ENCODE measurements at regions not wholly inside any gene's neighbourhood (a gene's known extent, or its start where the extent isn't known, plus 50 kb on each side); places are given as distances from the start of the nearest gene placed in this dataset.

- no peak overlapping the region for H3K27ac ChIP-seq
- no peak for TF ChIP-seq CTCF (IDR thresholded peaks at IDR 0.05)
- H3K9me3 ChIP-seq, result no peaks in the 10 kb centered on the region
- no peaks in the 10 kb centered on the region for H3K27me3 ChIP-seq (replicated peaks; ENCODE audit: insufficient read depth)
- DNase-seq (ENCODE audit: low spot score) (no peak), ATAC-seq (ENCODE audit: insufficient number of reproducible peaks, low FRiP score, low read depth) (no peak)
- H3K4me1 ChIP-seq (ENCODE audit: control insufficient read depth in 1 of 2, low read depth in 2 of 2), result no peaks in the 10 kb centered on the region
- H3K36me3 ChIP-seq, result no peaks in the 10 kb centered on the region
- H3K4me3 ChIP-seq, result no peak overlapping the region
These were observed 277.4 kb upstream of the GRIA3 start for GRCh38 chrX:122906726-122907125.

GRCh38 chrX:122907375-122907774 lies 276.7 kb upstream of the GRIA3 start:
- TF ChIP-seq CTCF (IDR thresholded peaks at IDR 0.05), result no peak
- Histone ChIP-seq H3K4me1 (ENCODE audit: control insufficient read depth in 1 of 2, low read depth in 2 of 2) (no peaks in the 10 kb centered on the region), H3K4me3 (no peak overlapping the region), H3K36me3 (no peaks in the 10 kb centered on the region), H3K9me3 (no peaks in the 10 kb centered on the region), H3K27me3 (replicated peaks; ENCODE audit: insufficient read depth) (no peaks in the 10 kb centered on the region), H3K27ac (no peak overlapping the region)
- ATAC-seq (ENCODE audit: insufficient number of reproducible peaks, low FRiP score, low read depth) (no peak), DNase-seq (ENCODE audit: low spot score) (no peak)

GRCh38 chrX:122910697-122911096 lies 273.4 kb upstream of the GRIA3 start:
- Histone ChIP-seq H3K9me3 (no peaks in the 10 kb centered on the region), H3K4me3 (no peak overlapping the region), H3K27ac (no peak overlapping the region), H3K27me3 (replicated peaks; ENCODE audit: insufficient read depth) (no peaks in the 10 kb centered on the region), H3K4me1 (ENCODE audit: control insufficient read depth in 1 of 2, low read depth in 2 of 2) (no peaks in the 10 kb centered on the region), H3K36me3 (no peaks in the 10 kb centered on the region)
- DNase-seq (ENCODE audit: low spot score) (no peak), ATAC-seq (ENCODE audit: insufficient number of reproducible peaks, low FRiP score, low read depth) (no peak)
- no peak for TF ChIP-seq CTCF (IDR thresholded peaks at IDR 0.05)

- no peak overlapping the region for H3K4me3 ChIP-seq
- H3K36me3 ChIP-seq, result no peaks in the 10 kb centered on the region
- H3K4me1 ChIP-seq (ENCODE audit: control insufficient read depth in 1 of 2, low read depth in 2 of 2), result no peaks in the 10 kb centered on the region
- DNase-seq (ENCODE audit: low spot score) (no peak), ATAC-seq (ENCODE audit: insufficient number of reproducible peaks, low FRiP score, low read depth) (no peak)
- H3K27ac ChIP-seq, result no peak overlapping the region
- no peaks in the 10 kb centered on the region for H3K27me3 ChIP-seq (replicated peaks; ENCODE audit: insufficient read depth)
- no peak for TF ChIP-seq CTCF (IDR thresholded peaks at IDR 0.05)
- H3K9me3 ChIP-seq, result no peaks in the 10 kb centered on the region
These were observed 270.9 kb upstream of the GRIA3 start for GRCh38 chrX:122913134-122913533.

GRCh38 chrX:122913764-122914163 lies 270.3 kb upstream of the GRIA3 start:
- H3K9me3 ChIP-seq, result no peaks in the 10 kb centered on the region
- H3K4me1 ChIP-seq (ENCODE audit: control insufficient read depth in 1 of 2, low read depth in 2 of 2), result no peaks in the 10 kb centered on the region
- ATAC-seq (ENCODE audit: insufficient number of reproducible peaks, low FRiP score, low read depth) (no peak), DNase-seq (ENCODE audit: low spot score) (no peak)
- H3K4me3 ChIP-seq, result no peak overlapping the region
- H3K36me3 ChIP-seq, result no peaks in the 10 kb centered on the region
- TF ChIP-seq CTCF (IDR thresholded peaks at IDR 0.05), result no peak
- H3K27ac ChIP-seq, result no peak overlapping the region
- H3K27me3 ChIP-seq (replicated peaks; ENCODE audit: insufficient read depth), result no peaks in the 10 kb centered on the region
